ENCODE measurements at regions not wholly inside any gene's neighbourhood (a gene's known extent, or its start where the extent isn't known, plus 50 kb on each side); places are given as distances from the start of the nearest gene placed in this dataset.
"Not testable (repeated sequence)": the region's sequence is repeated elsewhere in the genome, so short reads cannot be mapped to it uniquely, and the experiment has no call there.

DNA sequence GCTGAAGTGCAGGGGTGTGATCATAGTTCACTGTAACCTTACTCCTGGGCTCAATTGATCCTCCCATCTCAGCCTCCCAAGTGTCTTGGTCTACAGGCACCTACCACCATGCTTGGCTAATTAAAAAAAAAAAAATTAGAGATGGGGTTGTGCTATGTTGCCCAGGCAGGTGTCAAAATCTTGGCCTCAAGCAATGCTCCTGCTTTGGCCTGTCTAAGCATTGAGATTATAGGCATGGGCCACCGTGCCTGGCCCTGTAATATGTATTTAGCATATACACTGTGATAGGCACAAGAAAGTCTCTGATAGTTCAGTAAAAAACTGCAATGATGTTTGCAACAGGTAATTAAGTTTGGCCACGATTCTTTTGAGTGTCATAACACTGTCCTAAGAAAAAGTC lies 1658.4 kb downstream of the SPATA31A7 start:
- TF ChIP-seq CTCF (IDR thresholded peaks at IDR 0.05; ENCODE audit: borderline replicate concordance, extremely low read depth, low read length, poor library complexity, severe bottlenecking); EZH2 (IDR thresholded peaks at IDR 0.05; ENCODE audit: borderline replicate concordance, low read depth, low read length, severe bottlenecking): not testable (repeated sequence)

Measured in DND-41 (cell line).